ENCODE measurements at regions not wholly inside any gene's neighbourhood (a gene's known extent, or its start where the extent isn't known, plus 50 kb on each side); places are given as distances from the start of the nearest gene placed in this dataset.

DNA sequence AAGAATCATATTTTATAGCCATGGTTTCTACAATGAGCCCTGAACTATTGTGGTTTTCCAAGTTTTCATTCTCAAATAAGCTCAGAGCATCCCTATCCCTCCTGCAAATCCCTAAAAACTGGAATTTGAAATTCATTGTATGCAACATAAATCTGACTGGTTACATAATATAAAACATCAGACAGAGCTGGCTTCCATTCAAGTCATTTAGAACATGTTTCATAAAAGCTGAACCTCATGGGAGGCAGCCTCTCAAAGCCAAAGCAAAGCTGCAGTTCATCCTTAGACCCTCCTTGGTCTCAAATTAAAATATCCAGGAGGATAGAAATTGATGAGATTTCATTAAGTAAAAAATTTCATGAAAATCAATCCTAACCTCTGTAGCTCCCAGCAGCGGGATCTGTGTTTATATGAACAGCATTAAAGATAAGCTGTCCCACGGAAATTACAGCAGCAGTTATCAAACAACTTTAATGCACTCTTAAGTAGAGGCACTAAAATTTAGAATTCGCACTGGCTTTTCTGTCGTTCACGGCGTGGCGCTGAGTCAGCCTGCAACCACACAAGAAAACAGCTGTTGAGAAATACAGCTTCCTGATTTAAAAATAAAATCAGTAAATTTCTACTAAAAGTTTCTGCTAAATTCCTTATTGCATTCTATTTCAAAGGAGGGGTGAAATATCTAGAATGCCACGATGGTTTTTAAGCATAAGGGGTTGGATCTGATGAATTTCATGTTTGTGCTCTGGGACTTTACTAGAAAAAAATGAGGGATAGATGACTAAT, 99.9 kb upstream of the TIAM1 start:
- TF ChIP-seq RARB (CRISPR knock-in tag; IDR thresholded peaks at IDR 0.05) (no peak), ZFP30 (CRISPR knock-in tag; IDR thresholded peaks at IDR 0.05) (no peak), PPARA (CRISPR knock-in tag; IDR thresholded peaks at IDR 0.05; ENCODE audit: borderline replicate concordance) (no peak), BACH2 (CRISPR knock-in tag; IDR thresholded peaks at IDR 0.05; ENCODE audit: borderline replicate concordance) (no peak), ISL1 (CRISPR knock-in tag; IDR thresholded peaks at IDR 0.05) (no peak)

DNA sequence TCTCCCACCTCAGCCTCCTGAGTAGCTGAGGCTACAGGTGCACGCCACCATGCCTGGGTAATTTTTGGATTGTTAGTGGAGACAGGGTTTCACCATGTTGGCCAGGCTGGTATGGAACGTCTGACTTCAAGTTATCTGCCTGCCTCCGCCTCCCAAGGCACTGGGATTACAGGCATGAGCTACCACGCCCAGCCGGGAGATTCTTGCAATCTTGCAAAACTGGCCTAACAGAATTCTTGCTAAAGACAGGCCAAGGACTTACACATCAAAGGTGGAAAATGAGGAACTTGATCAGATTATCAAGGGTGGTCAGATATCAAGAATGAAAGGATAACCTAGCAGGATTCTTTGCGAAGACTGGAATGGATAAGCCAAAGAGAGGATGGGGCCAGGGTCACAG, 98.3 kb upstream of the TIAM1 start:
- no peak for ATAC-seq
- TF ChIP-seq GLIS3 (CRISPR knock-in tag; IDR thresholded peaks at IDR 0.05): no peak
- TF ChIP-seq ZFP30 (CRISPR knock-in tag; IDR thresholded peaks at IDR 0.05): no peak
- TF ChIP-seq, protein P1, sequence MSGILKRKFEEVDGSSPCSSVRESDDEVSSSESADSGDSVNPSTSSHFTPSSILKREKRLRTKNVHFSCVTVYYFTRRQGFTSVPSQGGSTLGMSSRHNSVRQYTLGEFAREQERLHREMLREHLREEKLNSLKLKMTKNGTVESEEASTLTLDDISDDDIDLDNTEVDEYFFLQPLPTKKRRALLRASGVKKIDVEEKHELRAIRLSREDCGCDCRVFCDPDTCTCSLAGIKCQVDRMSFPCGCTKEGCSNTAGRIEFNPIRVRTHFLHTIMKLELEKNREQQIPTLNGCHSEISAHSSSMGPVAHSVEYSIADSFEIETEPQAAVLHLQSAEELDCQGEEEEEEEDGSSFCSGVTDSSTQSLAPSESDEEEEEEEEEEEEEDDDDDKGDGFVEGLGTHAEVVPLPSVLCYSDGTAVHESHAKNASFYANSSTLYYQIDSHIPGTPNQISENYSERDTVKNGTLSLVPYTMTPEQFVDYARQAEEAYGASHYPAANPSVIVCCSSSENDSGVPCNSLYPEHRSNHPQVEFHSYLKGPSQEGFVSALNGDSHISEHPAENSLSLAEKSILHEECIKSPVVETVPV (CRISPR knock-in tag; IDR thresholded peaks at IDR 0.05): no peak
- TF ChIP-seq ARNTL (CRISPR knock-in tag; IDR thresholded peaks at IDR 0.05; ENCODE audit: borderline replicate concordance, low read depth): no peak
- no peak for TF ChIP-seq TOX (CRISPR knock-in tag; IDR thresholded peaks at IDR 0.05; ENCODE audit: borderline replicate concordance)
- no peak for TF ChIP-seq ZC3H10 (CRISPR knock-in tag; IDR thresholded peaks at IDR 0.05)
- no peak for TF ChIP-seq SNAI2 (CRISPR knock-in tag; IDR thresholded peaks at IDR 0.05)
- TF ChIP-seq RARB (CRISPR knock-in tag; IDR thresholded peaks at IDR 0.05): no peak
- TF ChIP-seq ZNF565 (CRISPR knock-in tag; conservative IDR thresholded peaks at IDR 0.05; ENCODE audit: low read depth): no peak
- no peak for TF ChIP-seq TCF4 (CRISPR knock-in tag; IDR thresholded peaks at IDR 0.05; ENCODE audit: borderline replicate concordance)
- TF ChIP-seq, protein P2, sequence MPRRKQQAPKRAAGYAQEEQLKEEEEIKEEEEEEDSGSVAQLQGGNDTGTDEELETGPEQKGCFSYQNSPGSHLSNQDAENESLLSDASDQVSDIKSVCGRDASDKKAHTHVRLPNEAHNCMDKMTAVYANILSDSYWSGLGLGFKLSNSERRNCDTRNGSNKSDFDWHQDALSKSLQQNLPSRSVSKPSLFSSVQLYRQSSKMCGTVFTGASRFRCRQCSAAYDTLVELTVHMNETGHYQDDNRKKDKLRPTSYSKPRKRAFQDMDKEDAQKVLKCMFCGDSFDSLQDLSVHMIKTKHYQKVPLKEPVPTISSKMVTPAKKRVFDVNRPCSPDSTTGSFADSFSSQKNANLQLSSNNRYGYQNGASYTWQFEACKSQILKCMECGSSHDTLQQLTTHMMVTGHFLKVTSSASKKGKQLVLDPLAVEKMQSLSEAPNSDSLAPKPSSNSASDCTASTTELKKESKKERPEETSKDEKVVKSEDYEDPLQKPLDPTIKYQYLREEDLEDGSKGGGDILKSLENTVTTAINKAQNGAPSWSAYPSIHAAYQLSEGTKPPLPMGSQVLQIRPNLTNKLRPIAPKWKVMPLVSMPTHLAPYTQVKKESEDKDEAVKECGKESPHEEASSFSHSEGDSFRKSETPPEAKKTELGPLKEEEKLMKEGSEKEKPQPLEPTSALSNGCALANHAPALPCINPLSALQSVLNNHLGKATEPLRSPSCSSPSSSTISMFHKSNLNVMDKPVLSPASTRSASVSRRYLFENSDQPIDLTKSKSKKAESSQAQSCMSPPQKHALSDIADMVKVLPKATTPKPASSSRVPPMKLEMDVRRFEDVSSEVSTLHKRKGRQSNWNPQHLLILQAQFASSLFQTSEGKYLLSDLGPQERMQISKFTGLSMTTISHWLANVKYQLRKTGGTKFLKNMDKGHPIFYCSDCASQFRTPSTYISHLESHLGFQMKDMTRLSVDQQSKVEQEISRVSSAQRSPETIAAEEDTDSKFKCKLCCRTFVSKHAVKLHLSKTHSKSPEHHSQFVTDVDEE (CRISPR knock-in tag; IDR thresholded peaks at IDR 0.05): no peak

More for the DNA sequence above, 99.9 kb upstream of the TIAM1 start:
- no peak for ATAC-seq

DNA sequence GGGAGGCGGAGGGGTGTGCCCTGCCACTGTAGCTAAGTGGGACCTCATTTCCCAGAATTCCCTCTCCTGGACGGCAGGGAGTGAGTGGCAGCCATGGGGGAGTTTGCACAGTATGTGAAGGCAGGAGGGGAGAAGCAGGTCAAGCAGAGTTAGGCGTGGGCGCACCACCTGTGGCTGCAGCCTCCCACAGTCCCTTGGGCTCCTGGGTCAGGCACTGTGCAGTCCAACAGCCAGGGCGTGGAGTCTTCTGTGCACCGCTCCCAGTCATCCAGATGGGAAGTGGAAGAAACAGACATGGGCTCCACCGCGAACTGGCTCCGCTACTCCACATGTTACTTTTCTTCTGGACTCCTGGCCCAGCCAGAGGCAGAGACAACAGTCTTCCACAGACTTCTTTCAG, 85.4 kb upstream of the TIAM1 start:
- ATAC-seq: no peak
- TF ChIP-seq ARNTL (CRISPR knock-in tag; IDR thresholded peaks at IDR 0.05; ENCODE audit: borderline replicate concordance, low read depth): no peak
- no peak for TF ChIP-seq TOX (CRISPR knock-in tag; IDR thresholded peaks at IDR 0.05; ENCODE audit: borderline replicate concordance)
- no peak for TF ChIP-seq ZNF565 (CRISPR knock-in tag; conservative IDR thresholded peaks at IDR 0.05; ENCODE audit: low read depth)
- no peak for TF ChIP-seq TCF4 (CRISPR knock-in tag; IDR thresholded peaks at IDR 0.05; ENCODE audit: borderline replicate concordance)
- TF ChIP-seq, protein P1 (CRISPR knock-in tag; IDR thresholded peaks at IDR 0.05): no peak
- no peak for TF ChIP-seq ZNF8 (CRISPR knock-in tag; IDR thresholded peaks at IDR 0.05)
- TF ChIP-seq ISL1 (CRISPR knock-in tag; IDR thresholded peaks at IDR 0.05): no peak

DNA sequence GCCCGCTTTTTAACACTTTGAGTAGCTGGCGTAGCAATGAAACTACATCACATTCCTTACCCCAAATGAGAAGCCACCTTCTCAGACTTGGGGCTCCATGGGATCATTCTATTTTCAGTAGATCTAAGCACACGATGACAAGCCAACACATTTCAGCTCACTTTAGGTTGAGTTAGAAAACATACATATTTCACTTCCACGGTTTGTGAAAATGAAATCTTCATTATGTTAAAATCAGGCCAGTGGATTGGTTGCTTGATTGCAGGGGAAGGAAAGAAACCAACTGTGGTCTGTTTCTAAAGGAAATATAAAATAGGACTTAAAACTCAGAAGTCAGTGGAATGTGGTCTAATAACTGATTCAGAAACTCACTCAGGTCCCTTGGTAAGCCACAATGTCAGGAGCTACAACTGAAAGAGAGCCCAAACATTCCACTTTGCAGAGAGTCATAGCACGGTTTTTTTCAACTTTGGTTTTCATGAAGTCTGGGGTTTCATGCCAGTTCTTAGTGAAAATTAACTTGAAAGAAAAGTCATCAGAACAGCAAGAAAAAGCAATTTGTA, 82.3 kb upstream of the TIAM1 start:
- TF ChIP-seq TCF4 (CRISPR knock-in tag; IDR thresholded peaks at IDR 0.05; ENCODE audit: borderline replicate concordance) (no peak), GLIS3 (CRISPR knock-in tag; IDR thresholded peaks at IDR 0.05) (no peak), ISL1 (CRISPR knock-in tag; IDR thresholded peaks at IDR 0.05) (no peak), TOX (CRISPR knock-in tag; IDR thresholded peaks at IDR 0.05; ENCODE audit: borderline replicate concordance) (no peak), ZNF70 (CRISPR knock-in tag; IDR thresholded peaks at IDR 0.05) (no peak), ZFP3 (CRISPR knock-in tag; IDR thresholded peaks at IDR 0.05) (no peak), ESRRG (CRISPR knock-in tag; IDR thresholded peaks at IDR 0.05) (no peak), ARNTL (CRISPR knock-in tag; IDR thresholded peaks at IDR 0.05; ENCODE audit: borderline replicate concordance, low read depth) (no peak), CSDC2 (CRISPR knock-in tag; IDR thresholded peaks at IDR 0.05) (no peak), RARB (CRISPR knock-in tag; IDR thresholded peaks at IDR 0.05) (no peak), ZC3H10 (CRISPR knock-in tag; IDR thresholded peaks at IDR 0.05) (no peak), ZFP30 (CRISPR knock-in tag; IDR thresholded peaks at IDR 0.05) (no peak), ZNF8 (CRISPR knock-in tag; IDR thresholded peaks at IDR 0.05) (no peak), BACH2 (CRISPR knock-in tag; IDR thresholded peaks at IDR 0.05; ENCODE audit: borderline replicate concordance) (no peak), ZNF565 (CRISPR knock-in tag; conservative IDR thresholded peaks at IDR 0.05; ENCODE audit: low read depth) (no peak), OSR1 (CRISPR knock-in tag; IDR thresholded peaks at IDR 0.05) (no peak), SNAI2 (CRISPR knock-in tag; IDR thresholded peaks at IDR 0.05) (no peak)
- TF ChIP-seq, protein P3, sequence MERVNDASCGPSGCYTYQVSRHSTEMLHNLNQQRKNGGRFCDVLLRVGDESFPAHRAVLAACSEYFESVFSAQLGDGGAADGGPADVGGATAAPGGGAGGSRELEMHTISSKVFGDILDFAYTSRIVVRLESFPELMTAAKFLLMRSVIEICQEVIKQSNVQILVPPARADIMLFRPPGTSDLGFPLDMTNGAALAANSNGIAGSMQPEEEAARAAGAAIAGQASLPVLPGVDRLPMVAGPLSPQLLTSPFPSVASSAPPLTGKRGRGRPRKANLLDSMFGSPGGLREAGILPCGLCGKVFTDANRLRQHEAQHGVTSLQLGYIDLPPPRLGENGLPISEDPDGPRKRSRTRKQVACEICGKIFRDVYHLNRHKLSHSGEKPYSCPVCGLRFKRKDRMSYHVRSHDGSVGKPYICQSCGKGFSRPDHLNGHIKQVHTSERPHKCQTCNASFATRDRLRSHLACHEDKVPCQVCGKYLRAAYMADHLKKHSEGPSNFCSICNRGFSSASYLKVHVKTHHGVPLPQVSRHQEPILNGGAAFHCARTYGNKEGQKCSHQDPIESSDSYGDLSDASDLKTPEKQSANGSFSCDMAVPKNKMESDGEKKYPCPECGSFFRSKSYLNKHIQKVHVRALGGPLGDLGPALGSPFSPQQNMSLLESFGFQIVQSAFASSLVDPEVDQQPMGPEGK (CRISPR knock-in tag; IDR thresholded peaks at IDR 0.05; ENCODE audit: borderline replicate concordance): no peak
- TF ChIP-seq, protein P4, sequence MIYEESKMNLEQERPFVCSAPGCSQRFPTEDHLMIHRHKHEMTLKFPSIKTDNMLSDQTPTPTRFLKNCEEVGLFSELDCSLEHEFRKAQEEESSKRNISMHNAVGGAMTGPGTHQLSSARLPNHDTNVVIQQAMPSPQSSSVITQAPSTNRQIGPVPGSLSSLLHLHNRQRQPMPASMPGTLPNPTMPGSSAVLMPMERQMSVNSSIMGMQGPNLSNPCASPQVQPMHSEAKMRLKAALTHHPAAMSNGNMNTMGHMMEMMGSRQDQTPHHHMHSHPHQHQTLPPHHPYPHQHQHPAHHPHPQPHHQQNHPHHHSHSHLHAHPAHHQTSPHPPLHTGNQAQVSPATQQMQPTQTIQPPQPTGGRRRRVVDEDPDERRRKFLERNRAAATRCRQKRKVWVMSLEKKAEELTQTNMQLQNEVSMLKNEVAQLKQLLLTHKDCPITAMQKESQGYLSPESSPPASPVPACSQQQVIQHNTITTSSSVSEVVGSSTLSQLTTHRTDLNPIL (CRISPR knock-in tag; IDR thresholded peaks at IDR 0.05; ENCODE audit: low read depth): no peak
- no peak for ATAC-seq

All from SK-N-SH treated with all-trans-retinoic acid at 6 μM for 48 hours (cell line).